Fibroblast of villous mesenchyme (primary cell): ENCODE measurements at regions not wholly inside any gene's neighbourhood (a gene's known extent, or its start where the extent isn't known, plus 50 kb on each side); places are given as distances from the start of the nearest gene placed in this dataset.

Experiments used
- DNase-seq: peaks from one replicate; pipeline ENCODE4 v3.0.0-alpha.2; 2010; ENCODE audit warnings: low read depth
- H3K4me3 ChIP-seq: 2 replicates; pipeline ENCODE4 v1.5.1; 2011; ENCODE audit warnings: low read depth, mild to moderate bottlenecking, low read length
- TF ChIP-seq, protein P1 (sequence below): IDR thresholded peaks from 2 replicates; pipeline ENCODE4 v1.5.1; 2012; ENCODE audit warnings: low read depth, mild to moderate bottlenecking, low read length; ENCODE audit not compliant: insufficient read depth

DNA sequence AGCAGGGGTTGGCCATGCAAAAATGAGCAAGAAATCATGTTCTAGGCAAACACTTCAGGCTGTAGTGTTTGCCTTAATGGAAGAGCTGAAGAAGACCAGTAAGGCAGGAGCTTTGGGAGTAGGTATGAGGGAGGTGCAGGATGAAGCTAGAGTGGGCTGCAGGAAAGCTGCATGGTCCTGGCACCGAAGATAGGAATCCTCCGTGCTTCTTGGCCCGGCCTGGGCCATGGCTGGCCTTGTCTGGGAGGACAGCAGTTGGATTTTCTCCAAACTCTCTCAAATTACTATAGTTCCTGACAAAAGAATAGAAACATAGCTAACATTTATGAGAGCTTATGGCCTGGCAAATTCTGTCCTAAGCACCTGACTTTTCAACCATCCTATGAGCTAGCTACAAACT lies 116.5 kb downstream of the UCHL1 start:
- TF ChIP-seq, protein P1, sequence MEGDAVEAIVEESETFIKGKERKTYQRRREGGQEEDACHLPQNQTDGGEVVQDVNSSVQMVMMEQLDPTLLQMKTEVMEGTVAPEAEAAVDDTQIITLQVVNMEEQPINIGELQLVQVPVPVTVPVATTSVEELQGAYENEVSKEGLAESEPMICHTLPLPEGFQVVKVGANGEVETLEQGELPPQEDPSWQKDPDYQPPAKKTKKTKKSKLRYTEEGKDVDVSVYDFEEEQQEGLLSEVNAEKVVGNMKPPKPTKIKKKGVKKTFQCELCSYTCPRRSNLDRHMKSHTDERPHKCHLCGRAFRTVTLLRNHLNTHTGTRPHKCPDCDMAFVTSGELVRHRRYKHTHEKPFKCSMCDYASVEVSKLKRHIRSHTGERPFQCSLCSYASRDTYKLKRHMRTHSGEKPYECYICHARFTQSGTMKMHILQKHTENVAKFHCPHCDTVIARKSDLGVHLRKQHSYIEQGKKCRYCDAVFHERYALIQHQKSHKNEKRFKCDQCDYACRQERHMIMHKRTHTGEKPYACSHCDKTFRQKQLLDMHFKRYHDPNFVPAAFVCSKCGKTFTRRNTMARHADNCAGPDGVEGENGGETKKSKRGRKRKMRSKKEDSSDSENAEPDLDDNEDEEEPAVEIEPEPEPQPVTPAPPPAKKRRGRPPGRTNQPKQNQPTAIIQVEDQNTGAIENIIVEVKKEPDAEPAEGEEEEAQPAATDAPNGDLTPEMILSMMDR: no peak
- H3K4me3 ChIP-seq: no peak overlapping the region
- DNase-seq: no peak

DNA sequence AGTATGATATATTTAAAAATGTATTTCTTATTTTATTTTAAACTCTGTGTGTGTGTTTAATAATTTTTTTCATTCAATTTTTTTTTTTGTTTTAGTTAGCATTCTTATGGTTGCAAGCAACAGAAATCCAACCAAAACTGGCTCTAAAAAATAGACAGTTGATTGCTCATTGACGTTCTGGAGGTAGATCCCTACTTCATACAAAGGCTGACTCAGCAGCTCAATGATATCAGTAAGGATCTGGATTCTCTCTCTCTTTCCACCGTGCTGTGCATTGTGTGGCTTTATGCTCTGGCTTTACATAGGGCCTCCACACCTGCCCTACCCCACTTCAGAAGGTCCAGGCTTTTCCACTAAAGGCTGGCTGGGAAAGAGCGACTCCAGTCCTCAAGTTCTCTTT lies 117.8 kb downstream of the UCHL1 start:
- no peak overlapping the region for H3K4me3 ChIP-seq
- no peak for DNase-seq
- TF ChIP-seq, protein P1: no peak

DNA sequence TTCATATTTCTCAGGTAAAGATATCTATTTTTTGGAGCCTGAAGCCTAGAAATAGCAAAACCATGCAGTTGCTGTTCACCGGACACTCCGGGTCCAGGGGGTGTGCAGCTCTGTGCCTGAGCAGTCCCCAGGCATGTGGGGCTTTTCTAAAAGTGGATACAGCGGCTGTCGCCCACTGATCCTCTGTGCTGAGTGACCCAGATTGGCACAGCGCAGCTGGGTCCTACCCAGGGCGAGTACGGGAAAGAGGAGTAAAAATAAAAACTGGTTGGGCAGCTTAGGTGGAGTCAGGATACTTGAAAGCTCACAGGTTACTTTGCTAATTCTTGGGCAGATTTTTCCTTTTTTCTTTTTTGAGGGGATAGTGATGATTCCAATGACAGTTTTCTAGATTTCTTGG lies 118.8 kb downstream of the UCHL1 start:
- H3K4me3 ChIP-seq: no peak overlapping the region
- DNase-seq: no peak
- TF ChIP-seq, protein P1: no peak

DNA sequence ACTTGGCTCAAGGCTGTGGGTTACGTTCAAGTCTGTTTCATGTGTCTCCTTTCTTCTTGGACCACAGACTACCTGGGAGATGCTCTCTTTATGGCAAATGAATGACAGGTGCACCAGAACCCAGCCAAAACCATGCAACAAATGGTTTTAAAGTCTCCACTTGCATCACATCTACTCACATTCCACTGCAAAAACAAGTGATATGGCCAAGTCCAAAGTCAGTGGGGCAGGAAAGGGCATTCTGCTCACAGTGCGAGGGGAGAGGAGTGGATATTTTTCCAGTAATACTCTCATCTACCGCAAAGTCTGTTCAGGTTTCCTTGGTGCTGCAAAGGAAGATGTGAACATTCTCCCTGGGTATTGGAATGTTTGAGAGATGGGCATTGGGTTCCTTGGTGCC lies 120.5 kb downstream of the UCHL1 start:
- TF ChIP-seq, protein P1: no peak
- H3K4me3 ChIP-seq: no peak overlapping the region

DNA sequence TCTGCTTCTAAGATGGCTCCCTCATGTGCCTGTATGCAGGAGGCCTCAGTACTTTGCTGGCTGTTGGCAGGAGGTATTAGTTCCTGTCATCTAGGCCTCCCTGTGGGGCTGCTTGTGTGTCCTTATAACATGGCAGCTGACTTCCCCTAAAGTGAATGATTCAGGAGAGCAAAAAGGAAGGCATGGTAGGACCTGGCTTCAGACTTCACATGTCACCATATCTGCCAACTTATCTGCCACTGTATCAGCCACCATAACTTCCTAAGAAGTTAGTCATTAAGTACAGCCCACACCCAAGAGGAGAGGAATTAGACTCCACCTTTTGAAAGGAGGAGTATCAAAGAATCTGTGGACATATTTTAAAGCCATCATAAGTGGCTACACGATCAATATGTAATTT lies 122.5 kb downstream of the UCHL1 start:
- TF ChIP-seq, protein P1: no peak
- no peak for DNase-seq
- H3K4me3 ChIP-seq: no peak overlapping the region

More for the DNA sequence above, 120.5 kb downstream of the UCHL1 start:
- DNase-seq: no peak

DNA sequence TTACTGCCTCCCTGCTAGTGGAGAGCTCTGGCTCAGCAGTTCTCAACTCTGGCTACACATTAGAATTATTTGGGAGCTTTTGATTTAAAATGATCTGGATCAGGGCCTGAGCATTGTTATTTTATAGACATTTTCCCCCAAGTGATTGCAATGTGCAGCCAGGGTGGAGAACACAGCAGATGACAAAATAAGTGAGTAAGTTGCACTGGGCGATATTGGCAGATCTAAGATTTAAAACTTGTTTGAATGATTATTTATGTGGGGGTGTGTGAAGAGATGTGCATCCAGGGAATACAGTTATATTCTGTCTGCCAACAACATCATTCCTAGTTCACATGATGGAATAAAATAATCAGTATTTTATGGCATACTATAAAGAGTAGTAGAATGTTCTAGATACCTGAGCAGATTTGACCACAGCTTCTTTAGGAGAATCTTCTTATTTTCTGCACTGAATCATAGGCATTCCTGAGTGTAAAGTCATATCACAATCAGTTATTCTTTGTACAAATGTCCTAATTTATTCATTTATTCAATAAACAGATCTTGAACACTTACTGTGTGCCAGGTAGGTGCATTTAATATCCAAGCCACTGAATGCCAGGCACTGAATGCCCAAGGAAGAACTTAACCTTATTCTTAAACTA lies 123.9 kb downstream of the UCHL1 start:
- no peak overlapping the region for H3K4me3 ChIP-seq
- no peak for DNase-seq
- TF ChIP-seq, protein P1: no peak

DNA sequence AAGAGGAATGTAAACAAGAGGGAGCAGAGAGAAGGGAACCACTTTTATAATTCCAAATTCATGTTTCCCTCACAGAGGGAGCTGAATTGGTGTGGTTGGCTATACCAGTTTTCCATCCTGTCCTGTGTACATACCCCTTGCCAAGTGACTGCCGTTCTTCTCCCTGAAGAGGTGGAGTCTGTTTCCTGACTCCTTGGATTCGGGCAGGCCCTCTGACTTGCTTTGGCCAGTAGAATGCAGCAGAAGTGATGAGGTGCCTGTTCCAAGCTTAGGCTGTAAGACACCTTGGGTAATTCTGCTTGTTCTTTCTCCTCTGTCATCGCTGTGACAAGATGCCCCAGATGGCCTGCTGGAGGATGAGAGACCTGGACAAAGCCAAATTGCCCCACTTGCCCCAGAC lies 124.7 kb downstream of the UCHL1 start:
- TF ChIP-seq, protein P1: no peak
- no peak overlapping the region for H3K4me3 ChIP-seq

More for the DNA sequence above, 124.7 kb downstream of the UCHL1 start:
- no peak for DNase-seq
